RWPE2 (cell line): ENCODE measurements at regions not wholly inside any gene's neighbourhood (a gene's known extent, or its start where the extent isn't known, plus 50 kb on each side); places are given as distances from the start of the nearest gene placed in this dataset.

ENCODE experiments used
- ATAC-seq: fragments of 200-7000 bp; cut with Tn5 transposase; 3 replicates; pipeline ENCODE4 v1.9.1; 2021; ENCODE audit warnings: low read depth
- DNase-seq: peaks from one replicate; pipeline ENCODE4 v3.0.0-alpha.2; 2020; ENCODE audit warnings: low spot score
- H3K27ac ChIP-seq: fragments of 450-650 bp; 2 replicates; pipeline ENCODE4 v1.5.1; 2017; ENCODE audit warnings: mild to moderate bottlenecking; ENCODE audit not compliant: poor library complexity, severe bottlenecking
- H3K27me3 ChIP-seq: fragments of 250-450 bp; sonication (Bioruptor Pico); 2 replicates; pipeline ENCODE4 v1.5.1; 2021; ENCODE audit warnings: mild to moderate bottlenecking, moderate library complexity; ENCODE audit not compliant: insufficient read depth, poor library complexity, severe bottlenecking
- H3K36me3 ChIP-seq: fragments of 250-450 bp; sonication (Bioruptor Pico); 2 replicates; pipeline ENCODE4 v1.5.1; 2020; ENCODE audit warnings: low read depth, mild to moderate bottlenecking, moderate library complexity
- H3K4me1 ChIP-seq: fragments of 250-450 bp; sonication (Bioruptor Pico); 2 replicates; pipeline ENCODE4 v1.5.1; 2021; ENCODE audit warnings: mild to moderate bottlenecking, moderate library complexity; ENCODE audit not compliant: insufficient read depth, poor library complexity, severe bottlenecking
- H3K4me3 ChIP-seq: fragments of 250-450 bp; sonication (Bioruptor Pico); 2 replicates; pipeline ENCODE4 v1.5.1; 2021; ENCODE audit warnings: mild to moderate bottlenecking, moderate library complexity; ENCODE audit not compliant: severe bottlenecking
- H3K9me3 ChIP-seq: fragments of 250-450 bp; sonication (Bioruptor Pico); 2 replicates; pipeline ENCODE4 v1.5.1; 2021; ENCODE audit warnings: mild to moderate bottlenecking, moderate library complexity; ENCODE audit not compliant: severe bottlenecking
- TF ChIP-seq, protein P1 (sequence below): fragments of 450-650 bp; IDR thresholded peaks from one replicate; pipeline ENCODE4 v1.5.1; 2017; ENCODE audit warnings: mild to moderate bottlenecking, moderate library complexity; ENCODE audit not compliant: poor library complexity, severe bottlenecking

DNA sequence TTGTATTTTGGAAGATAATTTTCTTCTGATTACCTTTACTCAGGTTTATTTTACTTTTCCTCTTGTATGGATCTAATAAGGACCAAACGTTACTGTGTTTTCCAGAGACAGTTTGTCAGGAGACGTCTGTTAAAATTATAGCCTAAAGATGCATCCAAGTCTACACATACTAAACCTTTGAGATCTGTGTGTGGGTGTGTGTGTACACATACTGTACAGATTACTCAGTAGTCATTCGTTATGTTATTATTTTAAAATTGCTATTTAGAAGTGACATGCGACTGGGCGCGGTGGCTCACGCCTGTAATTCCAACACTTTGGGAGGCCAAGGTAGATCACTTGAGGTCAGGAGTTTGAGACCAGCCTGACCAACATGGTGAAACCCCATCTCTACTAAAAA lies 51.6 kb upstream of the CNTLN start:
- no peaks in the 10 kb centered on the region for H3K9me3 ChIP-seq
- no peak overlapping the region for H3K4me3 ChIP-seq
- H3K27ac ChIP-seq, result no peak overlapping the region
- ATAC-seq (no peak), DNase-seq (no peak)
- no peaks in the 10 kb centered on the region for H3K27me3 ChIP-seq
- H3K4me1 ChIP-seq, result no peaks in the 10 kb centered on the region
- TF ChIP-seq, protein P1, sequence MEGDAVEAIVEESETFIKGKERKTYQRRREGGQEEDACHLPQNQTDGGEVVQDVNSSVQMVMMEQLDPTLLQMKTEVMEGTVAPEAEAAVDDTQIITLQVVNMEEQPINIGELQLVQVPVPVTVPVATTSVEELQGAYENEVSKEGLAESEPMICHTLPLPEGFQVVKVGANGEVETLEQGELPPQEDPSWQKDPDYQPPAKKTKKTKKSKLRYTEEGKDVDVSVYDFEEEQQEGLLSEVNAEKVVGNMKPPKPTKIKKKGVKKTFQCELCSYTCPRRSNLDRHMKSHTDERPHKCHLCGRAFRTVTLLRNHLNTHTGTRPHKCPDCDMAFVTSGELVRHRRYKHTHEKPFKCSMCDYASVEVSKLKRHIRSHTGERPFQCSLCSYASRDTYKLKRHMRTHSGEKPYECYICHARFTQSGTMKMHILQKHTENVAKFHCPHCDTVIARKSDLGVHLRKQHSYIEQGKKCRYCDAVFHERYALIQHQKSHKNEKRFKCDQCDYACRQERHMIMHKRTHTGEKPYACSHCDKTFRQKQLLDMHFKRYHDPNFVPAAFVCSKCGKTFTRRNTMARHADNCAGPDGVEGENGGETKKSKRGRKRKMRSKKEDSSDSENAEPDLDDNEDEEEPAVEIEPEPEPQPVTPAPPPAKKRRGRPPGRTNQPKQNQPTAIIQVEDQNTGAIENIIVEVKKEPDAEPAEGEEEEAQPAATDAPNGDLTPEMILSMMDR, result no peak
- no peaks in the 10 kb centered on the region for H3K36me3 ChIP-seq

DNA sequence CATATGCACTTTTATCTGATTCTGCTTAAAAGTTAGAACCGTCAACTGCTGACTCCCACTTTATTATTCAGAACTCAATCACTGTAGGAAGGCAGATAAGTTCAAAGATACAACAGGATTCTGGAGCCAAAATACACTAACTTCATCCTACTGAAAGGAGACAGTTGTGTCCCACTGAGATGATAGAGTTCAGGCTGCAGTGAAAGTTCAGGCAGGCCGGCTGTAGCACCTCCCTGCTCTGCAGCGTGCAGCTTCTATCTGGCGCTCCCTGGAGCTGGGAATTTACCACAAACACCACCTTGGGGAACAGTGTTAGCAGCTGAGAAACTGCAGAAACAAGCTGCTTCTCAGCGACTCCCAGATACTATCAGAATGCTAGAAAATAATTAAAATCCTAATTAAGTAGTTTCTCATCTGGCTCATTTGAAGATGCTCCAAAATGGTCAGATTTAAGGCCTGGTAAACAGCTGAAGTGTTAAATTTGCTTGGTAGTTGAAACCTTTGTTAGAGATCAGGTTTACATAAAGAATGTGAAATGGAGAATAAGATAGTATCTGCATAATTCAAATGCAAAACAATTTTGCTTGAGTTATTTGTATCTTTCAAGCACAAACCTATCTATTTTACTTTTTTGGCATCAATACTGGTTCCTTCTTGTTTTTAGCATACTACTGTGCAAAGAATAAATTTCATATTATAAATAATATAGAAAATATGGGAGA lies 52.3 kb upstream of the CNTLN start:
- Histone ChIP-seq H3K27ac (no peak overlapping the region), H3K27me3 (no peaks in the 10 kb centered on the region), H3K4me1 (no peaks in the 10 kb centered on the region), H3K4me3 (no peak overlapping the region), H3K9me3 (no peaks in the 10 kb centered on the region), H3K36me3 (no peaks in the 10 kb centered on the region)
- DNase-seq, result no peak
- 0 out of 3 replicates have a peak, but pooled peaks have one; percentile 44 for ATAC-seq
- TF ChIP-seq, protein P1, result no peak

DNA sequence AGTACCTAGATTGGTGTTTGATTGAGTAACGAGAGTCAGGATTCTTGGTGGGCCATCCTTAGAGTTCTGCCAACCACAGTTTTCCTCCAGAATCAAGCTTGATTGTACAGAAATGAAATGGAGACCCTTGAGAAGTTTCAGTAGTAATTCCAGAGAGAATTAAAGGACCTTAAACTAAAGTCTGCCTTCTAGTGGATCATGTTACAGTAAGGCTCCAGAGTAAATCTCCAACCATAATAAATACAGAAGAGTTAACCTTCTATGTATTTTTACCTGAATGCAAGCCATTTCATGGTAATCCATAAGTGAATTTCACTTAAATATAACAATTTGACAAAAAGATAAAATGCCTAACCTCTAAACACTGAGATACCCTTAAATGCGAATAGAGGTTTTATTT lies 53.0 kb upstream of the CNTLN start:
- ATAC-seq, result no peak
- TF ChIP-seq, protein P1, result no peak
- Histone ChIP-seq H3K4me3 (no peak overlapping the region), H3K36me3 (no peaks in the 10 kb centered on the region), H3K27me3 (no peaks in the 10 kb centered on the region), H3K9me3 (no peaks in the 10 kb centered on the region), H3K4me1 (no peaks in the 10 kb centered on the region), H3K27ac (no peak overlapping the region)
- no peak for DNase-seq

DNA sequence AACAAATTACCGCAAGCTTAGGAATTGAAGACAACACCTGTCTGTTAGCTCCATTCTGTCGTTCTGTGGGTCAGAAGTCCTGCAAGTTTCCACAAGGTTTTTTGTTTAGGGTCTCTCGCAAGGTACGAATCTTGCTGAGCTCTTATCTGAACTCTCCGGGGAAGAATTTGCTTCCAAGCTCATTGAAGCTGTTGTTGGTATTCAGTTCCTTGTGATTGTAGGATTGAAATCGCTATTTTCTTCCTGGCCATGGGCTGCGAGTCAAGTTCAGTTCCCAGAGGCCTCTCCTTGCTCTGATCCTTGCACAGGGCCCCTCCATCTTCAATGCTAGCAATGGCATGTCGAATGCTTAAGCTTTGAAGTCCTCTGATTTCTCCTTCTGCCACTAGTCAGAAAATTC lies 53.5 kb upstream of the CNTLN start:
- H3K27me3 ChIP-seq, result no peaks in the 10 kb centered on the region
- H3K9me3 ChIP-seq, result no peaks in the 10 kb centered on the region
- no peaks in the 10 kb centered on the region for H3K4me1 ChIP-seq
- ATAC-seq (no peak), DNase-seq (no peak)
- H3K27ac ChIP-seq, result no peak overlapping the region
- TF ChIP-seq, protein P1, result no peak
- no peaks in the 10 kb centered on the region for H3K36me3 ChIP-seq
- no peak overlapping the region for H3K4me3 ChIP-seq

DNA sequence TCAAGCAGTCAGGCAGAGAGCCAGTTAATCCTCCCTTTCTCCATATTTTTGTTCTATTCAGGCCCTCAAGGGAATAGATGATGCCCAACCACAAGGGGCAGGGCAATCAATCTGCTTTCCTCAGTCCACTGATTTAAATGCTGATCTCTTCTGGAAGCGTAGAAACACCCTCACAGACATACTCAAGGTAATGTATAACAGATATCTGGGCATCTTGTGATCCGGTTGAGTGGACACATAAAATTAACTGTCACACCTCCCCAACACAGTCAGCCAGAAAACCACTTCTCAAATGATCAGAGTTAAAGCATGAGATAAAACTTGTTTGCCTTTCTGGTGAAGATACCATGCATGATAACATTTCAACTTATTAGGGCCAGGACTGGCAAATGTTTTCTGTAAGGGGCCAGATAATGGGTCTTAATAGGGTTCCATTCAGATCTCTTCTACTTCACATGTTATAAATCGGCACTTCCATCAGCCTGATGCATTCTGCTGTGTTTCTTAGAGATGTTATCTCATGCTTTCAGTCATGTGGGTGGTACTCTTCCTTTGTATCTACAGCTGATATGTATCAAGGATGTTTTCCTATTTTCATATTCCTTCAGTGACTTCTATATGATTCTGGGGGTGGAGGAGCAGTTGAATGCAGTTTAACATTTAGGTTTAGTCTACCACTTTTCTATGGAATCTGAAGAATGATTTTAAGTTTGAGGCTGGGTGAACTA lies 58.9 kb upstream of the CNTLN start:
- H3K4me1 ChIP-seq, result no peaks in the 10 kb centered on the region
- TF ChIP-seq, protein P1, result no peak
- H3K27me3 ChIP-seq, result no peaks in the 10 kb centered on the region
- no peak for ATAC-seq
- H3K9me3 ChIP-seq, result no peaks in the 10 kb centered on the region
- DNase-seq, result no peak
- no peak overlapping the region for H3K27ac ChIP-seq
- H3K4me3 ChIP-seq, result no peak overlapping the region
- no peaks in the 10 kb centered on the region for H3K36me3 ChIP-seq
